Adrenal gland (tissue), 9 donors: ENCODE measurements at regions not wholly inside any gene's neighbourhood (a gene's known extent, or its start where the extent isn't known, plus 50 kb on each side); places are given as distances from the start of the nearest gene placed in this dataset.
A peak's percentile ranks its signal among the peaks of the same experiment; 100 is the strongest.

ENCODE experiments used
- DNase-seq, 7 donors: peaks; one replicate each; pipeline ENCODE4 v3.0.0-alpha.2; 2019 to 2020
- H3K27ac ChIP-seq, 5 donors: fragments of 200-600 bp; sonication (generic) in 4 of 5; 1 replicate in 3 of 5; 2 replicates in 2 of 5; pipeline versions ENCODE4 v1.5.1 to v1.8.0; 2016 to 2020; ENCODE audit warnings: mild to moderate bottlenecking in 1 of 5
- H3K27me3 ChIP-seq: fragments of 200-600 bp; 2 replicates; pipeline ENCODE4 v1.8.0; 2021
- H3K36me3 ChIP-seq, 2 donors: fragments of 200-600 bp; replicated peaks in 1 of 2; 1 replicate in 1 of 2; 2 replicates in 1 of 2; pipeline versions ENCODE4 v1.5.1 to v1.8.0; 2018 to 2022
- H3K4me1 ChIP-seq, 2 donors: fragments of 200-600 bp; replicated peaks in 1 of 2; 1 replicate in 1 of 2; 2 replicates in 1 of 2; pipeline versions ENCODE4 v1.5.1 to v1.8.0; 2018 to 2021
- H3K4me3 ChIP-seq, 4 donors: fragments of 200-600 bp; sonication (generic) in 3 of 4; one replicate each; pipeline ENCODE4 v1.5.1; 2016 to 2018
- H3K9me3 ChIP-seq, 3 donors: fragments of 200-600 bp; sonication (generic) in 1 of 3; replicated peaks in 1 of 3; 1 replicate in 2 of 3; 2 replicates in 1 of 3; pipeline versions ENCODE4 v1.5.1 to v1.8.0; 2016 to 2021
- POLR2A ChIP-seq, 2 donors: fragments of 450-650 bp; IDR thresholded peaks; one replicate each; pipeline ENCODE4 v1.6.1; 2017; ENCODE audit warnings: antibody characterized with exemption in 2 of 2, mild to moderate bottlenecking in 2 of 2, moderate library complexity in 1 of 2
- WGBS, 4 donors: extraction: QIAGEN DNeasy Blood & Tissue Kit in 2 of 4; methylation state at CpG; one replicate each; pipeline versions ENCODE4 v1.1.5 to v1.1.7; 2013 to 2017; 5-methylcytosine and 5-hydroxymethylcytosine counted together
- intact Hi-C, 2 donors: fragments of 100-400 bp; cut with DNase I; formaldehyde crosslinking; loops; one replicate each; pipeline versions ENCODE4 v1.14.1 to v1.15.0; 2022 to 2023
- TF ChIP-seq, protein P1 (sequence below), 6 experiments: fragments of 450-650 bp in 4 of 6; fragments of 200-600 bp in 2 of 6; sonication (generic) in 1 of 6; IDR thresholded peaks; 1 replicate in 5 of 6; 2 replicates in 1 of 6; pipeline versions ENCODE4 v1.5.1 to v1.8.0; 2016 to 2021; ENCODE audit warnings: antibody characterized with exemption in 6 of 6, mild to moderate bottlenecking in 2 of 6, moderate library complexity in 1 of 6
- donor health status: healthy with polysubstance abuse.
- donor health status: Bipolar disorder and iron deficiency.
- donor health status: DM: yes; HTN: yes; CAD: no.
- donor health status: DM: no; HTN: no; CAD: no.
- donor health status: DM: no; HTN: no; CAD: no.

DNA sequence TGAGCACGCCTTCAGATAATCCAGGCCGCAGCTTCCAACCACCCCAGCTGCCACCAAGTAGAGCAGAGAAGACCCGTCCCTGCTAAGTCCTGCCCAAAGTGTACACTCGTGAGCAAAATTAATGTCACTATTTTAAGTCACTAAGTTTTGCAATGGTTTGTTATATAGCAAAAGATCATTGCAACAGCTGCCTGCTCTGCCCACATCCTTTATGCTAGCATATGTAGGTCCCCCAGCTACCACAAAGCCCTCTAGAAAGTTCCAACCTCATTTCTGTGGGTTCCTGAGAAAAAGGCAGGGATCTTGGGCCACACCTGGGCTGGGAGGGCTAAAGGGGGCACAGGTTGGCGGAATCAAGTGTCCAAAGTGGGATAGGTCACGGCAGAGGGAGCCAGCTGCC is 346.9 kb downstream of the BCOR start:
- Histone ChIP-seq H3K4me1 (no peaks in the 10 kb centered on the region), H3K27me3 (no peaks in the 10 kb centered on the region), H3K27ac (no peak overlapping the region), H3K36me3 (no peaks in the 10 kb centered on the region), H3K9me3 (no peaks in the 10 kb centered on the region), H3K4me3 (no peak overlapping the region)
- 73 to 80% (median 76%) methylated on average over 2 to 6 of the region's 6 CpGs for WGBS, 4 donors
- no peak for DNase-seq
- no peak for TF ChIP-seq POLR2A (IDR thresholded peaks at IDR 0.05)
- TF ChIP-seq, protein P1, sequence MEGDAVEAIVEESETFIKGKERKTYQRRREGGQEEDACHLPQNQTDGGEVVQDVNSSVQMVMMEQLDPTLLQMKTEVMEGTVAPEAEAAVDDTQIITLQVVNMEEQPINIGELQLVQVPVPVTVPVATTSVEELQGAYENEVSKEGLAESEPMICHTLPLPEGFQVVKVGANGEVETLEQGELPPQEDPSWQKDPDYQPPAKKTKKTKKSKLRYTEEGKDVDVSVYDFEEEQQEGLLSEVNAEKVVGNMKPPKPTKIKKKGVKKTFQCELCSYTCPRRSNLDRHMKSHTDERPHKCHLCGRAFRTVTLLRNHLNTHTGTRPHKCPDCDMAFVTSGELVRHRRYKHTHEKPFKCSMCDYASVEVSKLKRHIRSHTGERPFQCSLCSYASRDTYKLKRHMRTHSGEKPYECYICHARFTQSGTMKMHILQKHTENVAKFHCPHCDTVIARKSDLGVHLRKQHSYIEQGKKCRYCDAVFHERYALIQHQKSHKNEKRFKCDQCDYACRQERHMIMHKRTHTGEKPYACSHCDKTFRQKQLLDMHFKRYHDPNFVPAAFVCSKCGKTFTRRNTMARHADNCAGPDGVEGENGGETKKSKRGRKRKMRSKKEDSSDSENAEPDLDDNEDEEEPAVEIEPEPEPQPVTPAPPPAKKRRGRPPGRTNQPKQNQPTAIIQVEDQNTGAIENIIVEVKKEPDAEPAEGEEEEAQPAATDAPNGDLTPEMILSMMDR (IDR thresholded peaks at IDR 0.05) = no peak
- intact Hi-C loops = no loop called here

GRCh38 chrX:39752815-39753214 is 344.9 kb downstream of the BCOR start:
- Histone ChIP-seq H3K27ac (peak overlapping the region in 1 of 5 donors; percentile 38), H3K36me3 (no peaks in the 10 kb centered on the region), H3K4me1 (no peaks in the 10 kb centered on the region), H3K27me3 (no peaks in the 10 kb centered on the region), H3K4me3 (no peak overlapping the region), H3K9me3 (no peaks in the 10 kb centered on the region)
- TF ChIP-seq, protein P1 (IDR thresholded peaks at IDR 0.05) = no peak
- WGBS, 4 donors = 30 to 74% (median 66%) methylated on average over 5 to 9 of the region's 9 CpGs
- intact Hi-C loops = no loop called here
- DNase-seq = peak; percentile 42 to 74 (median 55)

DNA sequence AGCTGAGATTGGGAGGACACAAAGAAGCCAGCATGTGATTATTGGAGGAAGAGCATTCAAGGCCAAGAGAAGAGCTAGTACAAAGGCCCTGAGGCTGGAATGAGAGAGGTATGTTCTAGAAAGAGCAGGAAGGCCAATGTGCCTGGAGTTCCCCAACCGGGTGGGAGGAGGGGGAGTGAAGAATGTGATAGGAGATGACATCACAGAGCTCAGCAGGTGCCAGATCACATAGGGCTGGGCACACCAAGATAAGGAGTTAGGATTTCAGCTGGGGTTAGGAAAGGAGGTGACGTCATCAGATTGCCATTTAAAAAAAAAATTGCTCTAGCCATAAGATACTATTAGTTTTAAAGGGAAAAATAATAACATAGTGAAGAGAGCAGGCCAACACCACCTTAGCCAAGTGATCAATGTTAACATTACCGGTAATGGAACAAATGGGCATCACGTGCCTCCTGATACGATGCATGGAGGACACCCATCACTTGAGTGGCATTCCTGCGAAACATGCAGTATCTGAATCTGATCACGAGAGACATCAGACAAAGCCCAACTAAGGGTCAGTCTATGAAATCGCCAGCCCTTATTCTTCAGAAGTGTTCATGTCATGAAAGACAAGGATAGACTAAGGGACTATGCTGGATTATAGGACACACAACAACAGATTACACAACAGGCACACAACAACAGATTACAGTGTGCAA is 344.3 kb downstream of the BCOR start:
- Histone ChIP-seq H3K27me3 (no peaks in the 10 kb centered on the region), H3K36me3 (no peaks in the 10 kb centered on the region), H3K9me3 (no peaks in the 10 kb centered on the region), H3K4me1 (no peaks in the 10 kb centered on the region), H3K27ac (peak overlapping the region in 1 of 5 donors; percentile 38), H3K4me3 (no peak overlapping the region)
- WGBS, 4 donors = 76 to 85% (median 81%) methylated on average over 8 of the region's 8 CpGs
- intact Hi-C loops = no loop called here
- DNase-seq = peak in 3 of 7 donors; percentile 34 to 66 (median 48)
- no peak for TF ChIP-seq POLR2A (IDR thresholded peaks at IDR 0.05)

DNA sequence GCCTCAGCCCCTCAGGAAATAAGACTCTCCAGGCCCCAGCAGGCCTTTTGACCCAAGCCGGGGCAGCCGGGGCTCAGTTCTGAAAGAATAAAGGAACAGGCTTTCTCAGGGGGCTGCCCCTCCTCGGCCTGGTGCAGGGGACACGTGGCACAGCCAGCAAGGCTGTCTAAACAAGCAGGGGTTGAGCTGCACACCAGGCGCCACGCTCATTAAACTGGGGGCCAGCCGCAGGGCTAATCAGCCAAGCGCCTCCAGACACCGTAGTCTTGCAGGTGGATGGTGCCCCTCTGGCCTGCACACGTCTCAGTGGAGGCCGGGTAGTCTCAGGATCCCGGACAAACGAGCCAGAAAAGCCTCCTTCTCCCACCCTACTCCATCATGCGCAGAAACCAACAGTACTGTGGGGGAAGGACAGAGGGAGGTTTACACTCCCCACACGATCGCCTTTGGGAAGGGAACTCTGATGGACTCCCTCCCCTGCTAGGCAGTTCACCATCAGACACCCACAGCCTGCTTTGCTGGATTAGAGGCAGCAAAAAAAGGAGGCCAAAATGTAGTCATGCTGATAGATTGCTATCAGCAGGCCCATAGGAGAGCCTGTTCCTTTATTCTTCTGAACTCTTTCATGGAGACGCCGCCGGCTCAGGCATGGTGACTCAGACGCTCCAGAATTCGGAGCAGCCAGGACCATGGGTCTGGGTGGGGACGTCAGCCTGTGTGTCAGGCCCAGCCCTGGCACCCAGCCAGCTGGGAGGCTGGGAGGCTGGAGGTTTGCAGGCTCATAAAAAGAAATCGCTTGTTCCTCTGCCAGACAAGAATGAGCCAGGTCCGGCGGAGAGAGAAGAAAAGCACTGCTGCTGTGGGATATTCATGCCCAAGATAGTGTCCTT is 342.4 kb downstream of the BCOR start:
- peak; percentile 83 to 94 (median 91) for DNase-seq
- Histone ChIP-seq H3K27me3 (no peaks in the 10 kb centered on the region), H3K4me1 (no peaks in the 10 kb centered on the region), H3K36me3 (no peaks in the 10 kb centered on the region), H3K9me3 (no peaks in the 10 kb centered on the region), H3K27ac (peak overlapping the region; percentile 51 to 87 (median 68)), H3K4me3 (no peak overlapping the region)
- intact Hi-C loops = no loop called here
- TF ChIP-seq, protein P1 (IDR thresholded peaks at IDR 0.05) = no peak
- TF ChIP-seq POLR2A (IDR thresholded peaks at IDR 0.05) = peak in 1 of 2 donors; percentile 68
- WGBS, 4 donors = 63 to 68% (median 65%) methylated on average over 3 to 25 of the region's 25 CpGs
